ENCODE measurements at regions not wholly inside any gene's neighbourhood (a gene's known extent, or its start where the extent isn't known, plus 50 kb on each side); places are given as distances from the start of the nearest gene placed in this dataset.
A peak's percentile ranks its signal among the peaks of the same experiment; 100 is the strongest.

- no peak for TF ChIP-seq CTCF (IDR thresholded peaks at IDR 0.05)
- ATAC-seq (no peak), DNase-seq (no peak)
- Histone ChIP-seq H3K4me3 (no peak overlapping the region), H3K9me3 (no peaks in the 10 kb centered on the region), H3K27me3 (no peaks in the 10 kb centered on the region), H3K36me3 (no peaks in the 10 kb centered on the region), H3K4me1 (no peaks in the 10 kb centered on the region), H3K27ac (no peak overlapping the region)
- intact Hi-C loops (cut with DNase I) = no loop called here
These were observed 359.1 kb downstream of the ANKRD7 start for GRCh38 chr7:118583641-118584040.

GRCh38 chr7:118586248-118586647 lies 361.7 kb downstream of the ANKRD7 start:
- no peak for TF ChIP-seq CTCF (IDR thresholded peaks at IDR 0.05)
- Histone ChIP-seq H3K4me1 (no peaks in the 10 kb centered on the region), H3K27ac (no peak overlapping the region), H3K27me3 (no peaks in the 10 kb centered on the region), H3K36me3 (no peaks in the 10 kb centered on the region), H3K9me3 (no peaks in the 10 kb centered on the region), H3K4me3 (no peak overlapping the region)
- intact Hi-C loops (cut with DNase I) = no loop called here
- DNase-seq (no peak), ATAC-seq (no peak)

- Histone ChIP-seq H3K4me3 (no peak overlapping the region), H3K27me3 (no peaks in the 10 kb centered on the region), H3K9me3 (no peaks in the 10 kb centered on the region), H3K4me1 (no peaks in the 10 kb centered on the region), H3K36me3 (no peaks in the 10 kb centered on the region), H3K27ac (no peak overlapping the region)
- DNase-seq (no peak), ATAC-seq (no peak)
- intact Hi-C loops (cut with DNase I) = loop anchor here (5.0 kb wide), 1 partner anchor 48 kb away; no protein-coding TSS in a partner anchor
- peak; percentile 19 for TF ChIP-seq CTCF (IDR thresholded peaks at IDR 0.05)
These were observed 365.6 kb downstream of the ANKRD7 start for GRCh38 chr7:118590107-118590506.

GRCh38 chr7:118602090-118602489 lies 377.6 kb downstream of the ANKRD7 start:
- no peak for DNase-seq
- Histone ChIP-seq H3K4me1 (no peaks in the 10 kb centered on the region), H3K9me3 (no peaks in the 10 kb centered on the region), H3K27me3 (no peaks in the 10 kb centered on the region), H3K27ac (no peak overlapping the region), H3K36me3 (no peaks in the 10 kb centered on the region), H3K4me3 (no peak overlapping the region)
- no peak for TF ChIP-seq CTCF (IDR thresholded peaks at IDR 0.05)
- intact Hi-C loops (cut with DNase I) = no loop called here
- ATAC-seq = no peak

- no peak for TF ChIP-seq CTCF (IDR thresholded peaks at IDR 0.05)
- H3K27ac ChIP-seq = no peak overlapping the region
- intact Hi-C loops (cut with DNase I) = no loop called here
- no peaks in the 10 kb centered on the region for H3K9me3 ChIP-seq
- no peak overlapping the region for H3K4me3 ChIP-seq
- H3K4me1 ChIP-seq = no peaks in the 10 kb centered on the region
- no peaks in the 10 kb centered on the region for H3K36me3 ChIP-seq
- H3K27me3 ChIP-seq = no peaks in the 10 kb centered on the region
- ATAC-seq = no peak
- DNase-seq = no peak
These were observed 382.1 kb downstream of the ANKRD7 start for GRCh38 chr7:118606602-118607001.

GRCh38 chr7:118609207-118609606 lies 384.7 kb downstream of the ANKRD7 start:
- Histone ChIP-seq H3K4me3 (no peak overlapping the region), H3K9me3 (no peaks in the 10 kb centered on the region), H3K4me1 (no peaks in the 10 kb centered on the region), H3K27me3 (no peaks in the 10 kb centered on the region), H3K27ac (no peak overlapping the region), H3K36me3 (no peaks in the 10 kb centered on the region)
- intact Hi-C loops (cut with DNase I) = no loop called here
- no peak for TF ChIP-seq CTCF (IDR thresholded peaks at IDR 0.05)
- ATAC-seq (peak; percentile 25), DNase-seq (peak; percentile 40)
